Hepatocyte (in vitro differentiated cells): ENCODE measurements at regions not wholly inside any gene's neighbourhood (a gene's known extent, or its start where the extent isn't known, plus 50 kb on each side); places are given as distances from the start of the nearest gene placed in this dataset.

Experiments used
- DNase-seq: peaks from one replicate; pipeline ENCODE4 v3.0.0-alpha.2; 2016; ENCODE audit warnings: low spot score
- H2AFZ ChIP-seq: fragments of 200-600 bp; sonication (generic); 2 replicates; pipeline ENCODE4 v1.6.0; 2016; ENCODE audit warnings: antibody characterized with exemption, mild to moderate bottlenecking
- H3K27ac ChIP-seq: fragments of 200-600 bp; sonication (generic); 2 replicates; pipeline ENCODE4 v1.5.1; 2016; ENCODE audit warnings: mild to moderate bottlenecking
- H3K27me3 ChIP-seq: fragments of 200-600 bp; sonication (generic); 2 replicates; pipeline ENCODE4 v1.6.1; 2016
- H3K36me3 ChIP-seq: fragments of 200-600 bp; sonication (generic); replicated peaks from 2 replicates; pipeline ENCODE4 v1.5.1; 2016; ENCODE audit warnings: low read depth; ENCODE audit not compliant: insufficient read depth
- H3K4me1 ChIP-seq: fragments of 200-600 bp; sonication (generic); 2 replicates; pipeline ENCODE4 v1.5.1; 2016; ENCODE audit warnings: mild to moderate bottlenecking, moderate library complexity; ENCODE audit not compliant: insufficient read depth
- H3K4me2 ChIP-seq: fragments of 200-600 bp; sonication (generic); 2 replicates; pipeline ENCODE4 v1.6.0; 2016
- H3K4me3 ChIP-seq: fragments of 200-600 bp; sonication (generic); 2 replicates; pipeline ENCODE4 v1.5.1; 2016; ENCODE audit warnings: mild to moderate bottlenecking
- H3K79me2 ChIP-seq: fragments of 200-600 bp; sonication (generic); 2 replicates; pipeline ENCODE4 v1.6.0; 2017; ENCODE audit warnings: mild to moderate bottlenecking
- H3K9me2 ChIP-seq: fragments of 200-600 bp; sonication (generic); replicated peaks from 2 replicates; pipeline ENCODE4 v1.6.0; 2017; ENCODE audit warnings: mild to moderate bottlenecking; ENCODE audit not compliant: insufficient read depth
- H3K9me3 ChIP-seq: fragments of 200-600 bp; sonication (generic); 2 replicates; pipeline ENCODE4 v1.5.1; 2016; ENCODE audit warnings: low read depth, mild to moderate bottlenecking
- H4K20me1 ChIP-seq: fragments of 200-600 bp; sonication (generic); 2 replicates; pipeline ENCODE4 v1.6.0; 2016; ENCODE audit warnings: mild to moderate bottlenecking; ENCODE audit not compliant: insufficient read depth, poor library complexity, severe bottlenecking
- CTCF ChIP-seq: fragments of 200-600 bp; sonication (generic); IDR thresholded peaks from 2 replicates; pipeline ENCODE4 v1.5.1; 2016; ENCODE audit warnings: antibody characterized with exemption, mild to moderate bottlenecking; ENCODE audit not compliant: poor library complexity
- EZH2 ChIP-seq: fragments of 200-600 bp; sonication (generic); IDR thresholded peaks from 2 replicates; pipeline ENCODE4 v1.6.1; 2016; ENCODE audit warnings: antibody characterized with exemption, mild to moderate bottlenecking, borderline replicate concordance
- EZH2phosphoT487 ChIP-seq: fragments of 200-600 bp; sonication (generic); IDR thresholded peaks from one replicate; pipeline ENCODE4 v1.6.1; 2018; ENCODE audit warnings: antibody characterized with exemption, mild to moderate bottlenecking, low read depth, moderate library complexity; ENCODE audit not compliant: unreplicated experiment, severe bottlenecking
- WGBS: methylation state at CpG from one replicate; pipeline ENCODE4 v1.1.6; 2016; ENCODE audit warnings: low lambda C conversion rate; ENCODE audit errors: missing lambda C conversion rate; 5-methylcytosine and 5-hydroxymethylcytosine counted together

- Histone ChIP-seq H4K20me1 (no peaks in the 10 kb centered on the region), H2AFZ (no peak overlapping the region), H3K9me3 (no peaks in the 10 kb centered on the region), H3K79me2 (no peaks in the 10 kb centered on the region), H3K9me2 (no peaks in the 10 kb centered on the region), H3K27ac (no peak overlapping the region), H3K27me3 (peaks cover 87% of the 10 kb centered on the region), H3K4me2 (peak overlapping the region; percentile 79), H3K4me1 (peaks cover 7% of the 10 kb centered on the region), H3K36me3 (no peaks in the 10 kb centered on the region), H3K4me3 (no peak overlapping the region)
- DNase-seq: peak; percentile 87
- TF ChIP-seq CTCF (peak; percentile 97), EZH2phosphoT487 (no peak)
- WGBS: 2% methylated on average over 60 of the region's 67 CpGs
Observed at GRCh38 chr3:127455541-127456450, 134.7 kb downstream of the TPRA1 start.

GRCh38 chr3:127454968-127455367, 135.6 kb downstream of the TPRA1 start:
- WGBS: 85% methylated on average over 8 of the region's 8 CpGs

GRCh38 chr3:127454051-127454450, 136.5 kb downstream of the TPRA1 start:
- Histone ChIP-seq H3K4me3 (no peak overlapping the region), H3K27ac (no peak overlapping the region), H3K79me2 (no peaks in the 10 kb centered on the region), H3K4me1 (peaks cover 7% of the 10 kb centered on the region), H3K27me3 (peaks cover 74% of the 10 kb centered on the region), H3K4me2 (no peak overlapping the region), H2AFZ (no peak overlapping the region), H4K20me1 (no peaks in the 10 kb centered on the region), H3K9me3 (no peaks in the 10 kb centered on the region), H3K9me2 (no peaks in the 10 kb centered on the region), H3K36me3 (no peaks in the 10 kb centered on the region)
- WGBS: 62% methylated on average over 1 of the region's 1 CpG
- no peak for TF ChIP-seq EZH2
- TF ChIP-seq EZH2phosphoT487: no peak
- TF ChIP-seq CTCF: no peak
- no peak for DNase-seq

More at GRCh38 chr3:127454968-127455367, 135.6 kb downstream of the TPRA1 start:
- H3K4me1 ChIP-seq: peaks cover 7% of the 10 kb centered on the region
- peaks cover 81% of the 10 kb centered on the region for H3K27me3 ChIP-seq
- H3K79me2 ChIP-seq: no peaks in the 10 kb centered on the region
- H3K4me2 ChIP-seq: peak overlapping the region; percentile 79
- H3K9me2 ChIP-seq: no peaks in the 10 kb centered on the region
- no peak for DNase-seq
- no peaks in the 10 kb centered on the region for H3K9me3 ChIP-seq
- H3K36me3 ChIP-seq: no peaks in the 10 kb centered on the region
- H3K27ac ChIP-seq: no peak overlapping the region
- TF ChIP-seq CTCF: no peak
- TF ChIP-seq EZH2: no peak
- no peak for TF ChIP-seq EZH2phosphoT487
- no peak overlapping the region for H3K4me3 ChIP-seq
- H4K20me1 ChIP-seq: no peaks in the 10 kb centered on the region
- H2AFZ ChIP-seq: no peak overlapping the region
